Heart left ventricle (tissue), 16 donors: ENCODE measurements at regions not wholly inside any gene's neighbourhood (a gene's known extent, or its start where the extent isn't known, plus 50 kb on each side); places are given as distances from the start of the nearest gene placed in this dataset.
A peak's percentile ranks its signal among the peaks of the same experiment; 100 is the strongest.

ENCODE experiments used
- ATAC-seq, 4 donors: fragments of 200-7000 bp; cut with Tn5 transposase; one replicate each; pipeline ENCODE4 v1.9.1; 2020 to 2022; ENCODE audit warnings: moderate library complexity in 4 of 4, mild to moderate bottlenecking in 3 of 4, moderate number of reproducible peaks in 1 of 4
- DNase-seq, 5 donors: peaks; one replicate each; pipeline ENCODE4 v3.0.0-alpha.2; 2020
- H3K27ac ChIP-seq, 12 donors: fragments of 200-600 bp; sonication (generic) in 4 of 12; one replicate each; pipeline versions ENCODE4 v1.5.0 to v1.8.0; 2016 to 2022; ENCODE audit warnings: mild to moderate bottlenecking in 2 of 12
- H3K27me3 ChIP-seq, 9 donors: fragments of 200-600 bp; sonication (generic) in 2 of 9; one replicate each; pipeline versions ENCODE4 v1.5.1 to v1.8.0; 2016 to 2022; ENCODE audit warnings: mild to moderate bottlenecking in 3 of 9
- H3K36me3 ChIP-seq, 9 donors: fragments of 200-600 bp; sonication (generic) in 2 of 9; one replicate each; pipeline versions ENCODE4 v1.5.0 to v1.8.0; 2018 to 2022; ENCODE audit warnings: mild to moderate bottlenecking in 2 of 9
- H3K4me1 ChIP-seq, 12 donors: fragments of 200-600 bp; sonication (generic) in 4 of 12; one replicate each; pipeline versions ENCODE4 v1.5.0 to v1.8.0; 2016 to 2022; ENCODE audit warnings: mild to moderate bottlenecking in 3 of 12
- H3K4me3 ChIP-seq, 12 donors: fragments of 200-600 bp; sonication (generic) in 4 of 12; one replicate each; pipeline versions ENCODE4 v1.5.0 to v1.8.0; 2017 to 2022; ENCODE audit warnings: mild to moderate bottlenecking in 9 of 12, moderate library complexity in 4 of 12
- H3K9me3 ChIP-seq, 12 donors: fragments of 200-600 bp; sonication (generic) in 4 of 12; one replicate each; pipeline versions ENCODE4 v1.5.0 to v1.8.0; 2016 to 2022; ENCODE audit warnings: mild to moderate bottlenecking in 1 of 12
- POLR2A ChIP-seq, 2 donors: fragments of 450-650 bp; IDR thresholded peaks; one replicate each; pipeline ENCODE4 v1.6.1; 2017; ENCODE audit warnings: antibody characterized with exemption in 2 of 2, mild to moderate bottlenecking in 2 of 2, moderate library complexity in 2 of 2
- WGBS, 4 donors: extraction: QIAGEN DNeasy Blood & Tissue Kit in 2 of 4; methylation state at CpG; one replicate each; pipeline versions ENCODE4 v1.1.5 to v1.1.7; 2013 to 2018; 5-methylcytosine and 5-hydroxymethylcytosine counted together
- intact Hi-C, 10 donors: fragments of 100-400 bp; cut with DNase I; formaldehyde crosslinking; loops; one replicate each; pipeline versions ENCODE4 v1.11.1 to v1.14.2; 2022
- TF ChIP-seq, protein P1 (sequence below), 12 donors: fragments of 200-600 bp; sonication (generic) in 4 of 12; IDR thresholded peaks; one replicate each; pipeline versions ENCODE4 v1.5.0 to v1.8.0; 2018 to 2022; ENCODE audit warnings: antibody characterized with exemption in 12 of 12, mild to moderate bottlenecking in 5 of 12
- donor health status: ischemic (EF 13 %, LVEDD 7.1; RV severe dilation, severe dysfunction).
- donor health status: healthy with polysubstance abuse.
- donor health status: DM: no; HTN: yes; CAD: no.
- donor health status: DM: no; HTN: no; CAD: no.
- donor health status: ischemic (EF 25% LVEDD 6.9; RV normal size, moderate dysfunction).
- donor health status: ischemic (EF 25% LVEDD 5.7; RV mildly dilated, moderate dysfunction).
- donor health status: healthy.
- donor health status: DM: yes; HTN: yes; CAD: no.
- donor health status: ischemic (EF 35%, LVEDD 5.7; RV mildly dilated, moderate dysfunction).
- donor health status: nonischemic (EF 11% LVEDD 7.7; RV severe dilation, severe dysfunction).
- donor health status: DM: yes; HTN: yes; CAD: no.
- donor health status: PGD.
- donor health status: ischemic (EF 29% LVEDD 5.4; RV normal size, mild dysfunction).
- donor health status: nonischemic (EF 23%, LVEDD 6.1; RV moderate dilation, normal function).

- Histone ChIP-seq H3K27ac (no peak overlapping the region), H3K36me3 (no peaks in the 10 kb centered on the region), H3K4me1 (no peaks in the 10 kb centered on the region), H3K27me3 (no peaks in the 10 kb centered on the region), H3K9me3 (peaks cover 0 to 3% (median 0%) of the 10 kb centered on the region in 12 donors), H3K4me3 (no peak overlapping the region)
- WGBS, 4 donors, result 44 to 73% (median 60%) methylated on average over 4 of the region's 4 CpGs
- no peak for DNase-seq
- TF ChIP-seq, protein P1, sequence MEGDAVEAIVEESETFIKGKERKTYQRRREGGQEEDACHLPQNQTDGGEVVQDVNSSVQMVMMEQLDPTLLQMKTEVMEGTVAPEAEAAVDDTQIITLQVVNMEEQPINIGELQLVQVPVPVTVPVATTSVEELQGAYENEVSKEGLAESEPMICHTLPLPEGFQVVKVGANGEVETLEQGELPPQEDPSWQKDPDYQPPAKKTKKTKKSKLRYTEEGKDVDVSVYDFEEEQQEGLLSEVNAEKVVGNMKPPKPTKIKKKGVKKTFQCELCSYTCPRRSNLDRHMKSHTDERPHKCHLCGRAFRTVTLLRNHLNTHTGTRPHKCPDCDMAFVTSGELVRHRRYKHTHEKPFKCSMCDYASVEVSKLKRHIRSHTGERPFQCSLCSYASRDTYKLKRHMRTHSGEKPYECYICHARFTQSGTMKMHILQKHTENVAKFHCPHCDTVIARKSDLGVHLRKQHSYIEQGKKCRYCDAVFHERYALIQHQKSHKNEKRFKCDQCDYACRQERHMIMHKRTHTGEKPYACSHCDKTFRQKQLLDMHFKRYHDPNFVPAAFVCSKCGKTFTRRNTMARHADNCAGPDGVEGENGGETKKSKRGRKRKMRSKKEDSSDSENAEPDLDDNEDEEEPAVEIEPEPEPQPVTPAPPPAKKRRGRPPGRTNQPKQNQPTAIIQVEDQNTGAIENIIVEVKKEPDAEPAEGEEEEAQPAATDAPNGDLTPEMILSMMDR (IDR thresholded peaks at IDR 0.05), result no peak
- no peak for TF ChIP-seq POLR2A (IDR thresholded peaks at IDR 0.05)
- intact Hi-C loops, result no loop called here
- ATAC-seq, result peak in 1 of 4 donors; percentile 53
Measured at GRCh38 chr3:72567474-72567873, 280.8 kb downstream of the SHQ1 start.

GRCh38 chr3:72565593-72565992, 282.7 kb downstream of the SHQ1 start:
- no peak overlapping the region for H3K27ac ChIP-seq
- intact Hi-C loops, result no loop called here
- ATAC-seq (no peak), DNase-seq (no peak)
- WGBS, 4 donors, result 92 to 97% (median 93%) methylated on average over 5 of the region's 5 CpGs
- H3K36me3 ChIP-seq, result no peaks in the 10 kb centered on the region
- peaks cover 0 to 17% (median 3%) of the 10 kb centered on the region in 12 donors for H3K9me3 ChIP-seq
- no peaks in the 10 kb centered on the region for H3K4me1 ChIP-seq
- TF ChIP-seq, protein P1 (IDR thresholded peaks at IDR 0.05), result no peak
- no peak for TF ChIP-seq POLR2A (IDR thresholded peaks at IDR 0.05)
- H3K27me3 ChIP-seq, result no peaks in the 10 kb centered on the region
- no peak overlapping the region for H3K4me3 ChIP-seq

- Histone ChIP-seq H3K36me3 (no peaks in the 10 kb centered on the region), H3K9me3 (peaks cover 0 to 17% (median 3%) of the 10 kb centered on the region in 12 donors), H3K27ac (no peak overlapping the region), H3K4me1 (peaks cover 0 to 5% (median 0%) of the 10 kb centered on the region in 12 donors), H3K27me3 (no peaks in the 10 kb centered on the region), H3K4me3 (no peak overlapping the region)
- no peak for TF ChIP-seq POLR2A (IDR thresholded peaks at IDR 0.05)
- TF ChIP-seq, protein P1 (IDR thresholded peaks at IDR 0.05), result no peak
- intact Hi-C loops, result no loop called here
- DNase-seq, result no peak
- 80 to 94% (median 93%) methylated on average over 1 of the region's 1 CpG for WGBS, 4 donors
- no peak for ATAC-seq
Measured at GRCh38 chr3:72563690-72564370, 284.4 kb downstream of the SHQ1 start.

- Histone ChIP-seq H3K27me3 (no peaks in the 10 kb centered on the region), H3K4me3 (no peak overlapping the region), H3K27ac (no peak overlapping the region), H3K9me3 (peaks cover 0 to 17% (median 3%) of the 10 kb centered on the region in 12 donors), H3K36me3 (no peaks in the 10 kb centered on the region), H3K4me1 (peaks cover 0 to 12% (median 0%) of the 10 kb centered on the region in 12 donors)
- 86 to 95% (median 93%) methylated on average over 8 of the region's 8 CpGs for WGBS, 4 donors
- ATAC-seq (no peak), DNase-seq (no peak)
- intact Hi-C loops, result no loop called here
- TF ChIP-seq, protein P1 (IDR thresholded peaks at IDR 0.05), result no peak
- no peak for TF ChIP-seq POLR2A (IDR thresholded peaks at IDR 0.05)
Measured at GRCh38 chr3:72560846-72561675, 287.2 kb downstream of the SHQ1 start.
